Stimulated activated CD8-positive, alpha-beta memory T cell treated with anti-CD3 and anti-CD28 coated beads, Interleukin-15, amount 100 ng/mL, for 24 hours (primary cell): ENCODE measurements at regions not wholly inside any gene's neighbourhood (a gene's known extent, or its start where the extent isn't known, plus 50 kb on each side); places are given as distances from the start of the nearest gene placed in this dataset.

Source experiments
- DNase-seq: peaks from one replicate; pipeline ENCODE4 v3.0.0-alpha.2; 2020; ENCODE audit warnings: low read depth

GRCh38 chr9:108675708-108676107, 180.1 kb downstream of the ACTL7B start:
- no peak for DNase-seq

GRCh38 chr9:108674766-108675530, 180.8 kb downstream of the ACTL7B start:
- no peak for DNase-seq

DNA sequence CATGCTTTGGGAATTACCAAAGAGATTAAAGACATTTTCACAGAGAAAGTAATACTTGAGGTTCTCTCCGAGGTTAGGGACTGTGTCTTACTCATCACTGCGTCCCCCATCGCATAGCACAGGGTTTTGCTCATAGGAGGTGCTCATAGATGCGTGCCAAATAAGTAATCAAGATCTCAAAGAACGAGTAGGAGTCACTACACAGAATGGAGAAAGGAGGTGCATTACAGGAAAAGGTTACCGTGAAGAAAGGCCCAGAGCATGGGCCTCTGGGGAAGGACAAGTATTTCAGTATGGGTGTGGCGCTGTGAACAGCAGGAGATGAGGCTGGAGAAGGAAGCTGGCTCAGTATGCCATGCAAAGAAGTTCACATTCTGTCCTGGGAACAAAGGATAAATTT, 182.4 kb downstream of the ACTL7B start:
- no peak for DNase-seq

DNA sequence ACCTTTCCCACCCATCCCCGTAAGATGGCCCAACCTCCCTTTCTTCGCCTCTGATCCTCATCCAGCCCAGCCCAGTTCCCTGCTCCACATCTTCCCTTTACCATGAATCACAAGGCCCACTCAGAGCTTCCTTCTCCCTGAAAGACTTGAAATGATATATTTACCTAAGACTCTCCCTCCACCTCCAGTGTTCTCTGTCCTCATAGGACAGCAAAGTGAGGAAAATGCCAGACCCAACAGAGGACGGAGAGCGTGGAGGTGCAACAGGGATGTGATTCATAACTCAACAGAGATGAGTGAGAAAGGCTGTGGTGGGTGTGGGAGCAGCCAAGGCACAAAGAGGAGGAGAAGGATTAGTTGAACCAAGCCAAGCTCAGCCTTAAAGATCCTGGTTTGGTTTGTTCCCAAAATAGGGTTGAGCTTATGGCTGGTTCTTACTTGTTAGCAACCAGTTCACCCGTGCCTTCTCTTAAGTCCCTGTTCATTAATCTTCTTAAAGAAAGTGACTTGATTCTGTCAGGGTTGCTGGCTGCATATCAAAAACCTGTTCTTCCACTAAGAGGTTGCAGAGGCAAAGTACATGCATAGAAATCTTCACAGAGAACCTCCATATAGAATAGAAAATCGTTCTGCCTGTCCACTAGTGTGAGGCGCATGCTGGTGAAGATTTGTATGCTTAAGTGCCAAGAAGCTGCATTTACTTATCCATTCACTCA, 183.2 kb downstream of the ACTL7B start:
- DNase-seq: no peak

DNA sequence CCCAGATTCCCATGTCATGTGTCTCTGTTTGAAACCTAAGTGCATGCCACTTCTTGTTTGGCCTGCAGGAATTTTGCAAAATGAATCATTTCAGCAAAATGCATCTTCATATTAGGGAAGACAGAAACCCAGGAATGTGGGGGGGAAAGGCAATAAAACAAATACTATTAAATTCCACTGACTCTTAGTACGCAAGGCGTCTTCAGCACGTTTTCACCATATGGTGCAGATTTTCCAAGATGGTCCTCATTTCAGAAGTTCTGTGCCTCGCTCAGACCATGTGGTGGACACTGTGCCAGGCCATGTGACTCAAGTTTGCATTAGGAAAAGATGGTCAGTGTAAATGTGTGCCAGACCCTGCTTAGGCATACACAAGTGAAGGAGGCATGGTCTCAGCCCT, 184.0 kb downstream of the ACTL7B start:
- DNase-seq: no peak

DNA sequence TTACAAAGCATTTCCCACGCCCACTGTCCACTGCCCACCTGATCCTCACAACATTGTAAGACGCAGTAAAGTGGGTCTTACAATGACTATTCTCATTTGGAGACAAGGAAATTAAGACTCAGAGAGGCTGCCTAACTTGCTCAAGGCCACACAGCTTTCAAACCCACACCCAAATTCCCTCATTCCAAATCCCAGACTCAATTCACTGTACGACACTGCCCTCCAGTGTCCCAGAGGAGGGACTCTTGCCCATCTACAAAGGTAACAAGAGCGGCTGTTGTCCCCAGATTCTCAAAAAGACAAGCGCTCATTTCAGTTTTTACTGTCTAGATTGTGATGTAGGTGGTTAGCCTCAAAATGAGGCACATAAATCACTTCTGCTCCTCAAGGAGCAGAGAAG, 184.6 kb downstream of the ACTL7B start:
- DNase-seq: no peak

- DNase-seq: no peak
These were observed 186.8 kb downstream of the ACTL7B start for GRCh38 chr9:108668938-108669335.

DNA sequence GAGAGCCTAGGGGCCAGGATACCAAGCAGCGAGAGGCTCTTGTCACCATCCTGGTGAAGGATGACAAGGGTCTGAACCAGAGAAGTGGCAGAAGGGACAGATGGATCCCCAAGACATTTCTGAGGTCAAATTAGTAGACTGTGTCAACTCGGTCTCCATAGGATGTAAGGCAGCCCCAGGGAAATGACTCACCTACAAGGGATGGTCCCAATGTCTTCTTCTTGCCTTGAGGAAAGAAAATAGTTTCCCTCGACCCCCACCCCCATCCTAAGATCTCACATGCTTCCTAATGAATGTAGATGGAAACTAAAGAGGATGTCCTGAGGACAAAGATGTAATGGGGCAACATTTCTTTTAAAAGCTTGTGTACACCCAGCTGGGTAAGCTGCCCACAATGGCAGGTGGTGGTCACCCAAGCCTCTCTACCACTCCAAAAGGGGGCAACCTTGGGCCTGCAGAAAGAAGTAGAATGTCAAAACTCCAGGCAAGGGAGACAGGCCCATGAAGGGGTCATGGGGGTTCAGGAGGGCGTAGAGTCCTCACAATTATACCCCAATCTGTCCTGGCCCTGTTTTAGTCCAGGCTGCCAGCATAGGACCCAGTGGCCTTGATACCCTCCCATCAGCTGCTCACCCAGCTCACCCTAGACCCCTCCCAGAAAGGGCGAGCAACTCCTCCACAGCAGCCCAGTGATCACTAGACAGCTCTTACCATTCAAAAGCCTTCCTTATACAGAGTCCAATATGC, 187.4 kb downstream of the ACTL7B start:
- no peak for DNase-seq

GRCh38 chr9:108666240-108666784, 189.5 kb downstream of the ACTL7B start:
- DNase-seq: no peak

GRCh38 chr9:108665521-108666239, 190.1 kb downstream of the ACTL7B start:
- DNase-seq: no peak

- DNase-seq: no peak
These were observed 191.2 kb downstream of the ACTL7B start for GRCh38 chr9:108664309-108665255.

DNA sequence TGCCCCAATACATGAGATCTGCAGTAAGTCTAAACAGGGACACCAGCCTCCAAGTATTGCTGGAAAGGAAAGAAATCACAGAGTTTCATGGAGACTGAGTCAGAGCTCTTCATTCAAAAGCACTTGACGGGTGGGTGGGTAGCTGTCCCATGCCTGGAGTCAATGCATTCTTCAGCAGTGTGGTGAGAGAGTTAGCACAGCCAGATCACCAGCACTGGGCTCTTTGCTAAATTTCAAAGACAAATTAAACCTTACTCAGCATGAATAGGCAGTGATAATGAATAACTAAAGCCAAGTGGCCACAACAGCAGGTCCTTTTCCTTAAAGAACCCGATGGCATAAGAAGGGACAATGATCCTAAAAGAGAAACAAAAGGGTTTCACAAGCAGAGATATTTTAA, 192.4 kb downstream of the ACTL7B start:
- no peak for DNase-seq

DNA sequence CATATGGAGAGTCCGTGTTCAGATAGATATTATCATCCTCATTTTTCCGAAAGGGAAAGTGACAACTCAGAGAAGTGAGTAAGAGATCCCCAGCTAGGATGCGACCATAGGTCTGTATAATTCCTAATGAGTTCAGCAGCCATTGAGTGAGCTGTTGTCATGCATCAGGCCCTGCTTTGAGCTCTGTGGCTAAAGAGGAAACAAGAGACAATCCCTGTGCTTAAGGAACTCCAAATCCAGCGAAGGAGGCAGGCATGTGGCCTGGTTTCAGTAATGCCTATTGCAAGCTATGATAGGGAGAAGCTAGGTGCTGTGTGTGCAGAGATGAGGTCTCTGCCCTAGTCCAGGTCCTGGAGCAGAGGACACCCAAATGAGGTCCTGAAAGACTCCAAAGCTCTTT, 192.8 kb downstream of the ACTL7B start:
- DNase-seq: no peak

DNA sequence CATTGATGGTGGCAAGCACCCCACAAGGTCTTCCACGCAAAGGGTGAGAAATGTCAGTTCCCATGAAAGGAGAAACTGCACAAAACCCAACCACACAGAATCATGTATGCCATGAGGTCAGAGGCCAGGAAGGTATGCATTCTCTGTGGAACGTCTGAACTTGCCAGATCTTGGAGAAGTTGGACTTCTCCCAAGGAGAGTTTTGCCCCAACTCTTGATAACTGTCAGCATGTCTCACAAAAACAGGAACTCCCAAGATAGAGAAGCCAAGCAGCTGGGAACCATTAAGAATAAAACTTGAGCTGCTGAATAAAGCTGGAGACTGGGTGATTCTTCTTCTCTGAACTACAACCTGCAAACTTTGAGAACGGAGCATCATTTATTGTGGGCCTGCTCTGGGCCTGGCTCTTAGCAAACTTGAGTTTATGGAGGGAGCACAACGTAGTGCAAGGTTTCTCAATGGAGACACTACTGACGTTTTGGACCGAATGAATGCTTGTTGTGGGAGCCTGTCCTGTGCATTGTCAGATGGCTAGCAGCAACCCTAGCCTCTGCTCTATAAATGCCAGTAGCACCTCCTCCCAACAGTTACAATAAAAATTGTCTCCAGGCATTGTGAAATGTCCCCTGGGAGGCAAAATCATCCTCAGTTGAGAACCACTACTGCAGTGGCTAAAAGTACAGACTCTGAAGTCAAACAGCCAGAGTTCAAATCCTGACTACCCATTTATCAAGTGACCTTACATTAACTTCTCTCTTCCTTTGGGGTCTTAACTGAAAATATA, 193.5 kb downstream of the ACTL7B start:
- no peak for DNase-seq

DNA sequence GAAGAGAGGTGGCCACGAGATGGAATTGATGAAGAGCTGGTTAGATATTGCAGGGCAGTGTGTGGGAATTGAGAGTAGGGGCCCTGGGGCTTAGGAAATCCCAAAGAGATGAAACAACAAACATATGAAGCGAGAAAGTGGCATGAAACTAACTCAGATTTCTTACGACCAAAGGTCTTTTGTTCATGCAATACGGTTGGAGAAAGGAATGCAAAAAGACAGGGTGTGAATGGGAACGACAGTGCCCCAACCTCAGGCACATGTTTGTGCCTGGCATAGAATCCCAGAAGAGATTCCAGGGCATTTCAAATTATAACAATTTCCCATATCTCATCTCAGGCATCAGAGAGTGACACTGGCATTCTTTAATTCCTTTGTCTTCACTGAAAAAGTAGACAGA, 199.2 kb downstream of the ACTL7B start:
- DNase-seq: no peak

- no peak for DNase-seq
These were observed 200.0 kb downstream of the ACTL7B start for GRCh38 chr9:108655818-108656217.

DNA sequence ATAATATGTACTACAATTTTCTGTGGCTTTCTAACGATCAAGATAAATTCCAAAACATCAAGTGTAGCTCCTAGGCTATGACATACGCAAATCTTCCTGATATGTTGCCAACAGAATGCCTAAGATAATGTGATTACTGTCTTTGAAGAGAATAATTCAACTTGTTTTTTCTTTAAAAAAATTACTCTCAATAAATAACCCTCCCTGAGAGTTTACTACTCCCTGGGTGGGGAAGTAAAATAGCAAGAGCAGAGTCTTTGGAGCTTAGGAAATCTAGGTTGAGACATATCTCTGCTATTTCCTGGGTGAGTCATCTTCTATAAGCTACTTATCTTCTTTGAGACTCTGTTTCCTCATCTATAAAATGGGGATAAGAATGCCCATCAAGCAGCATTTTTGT, 201.2 kb downstream of the ACTL7B start:
- no peak for DNase-seq

DNA sequence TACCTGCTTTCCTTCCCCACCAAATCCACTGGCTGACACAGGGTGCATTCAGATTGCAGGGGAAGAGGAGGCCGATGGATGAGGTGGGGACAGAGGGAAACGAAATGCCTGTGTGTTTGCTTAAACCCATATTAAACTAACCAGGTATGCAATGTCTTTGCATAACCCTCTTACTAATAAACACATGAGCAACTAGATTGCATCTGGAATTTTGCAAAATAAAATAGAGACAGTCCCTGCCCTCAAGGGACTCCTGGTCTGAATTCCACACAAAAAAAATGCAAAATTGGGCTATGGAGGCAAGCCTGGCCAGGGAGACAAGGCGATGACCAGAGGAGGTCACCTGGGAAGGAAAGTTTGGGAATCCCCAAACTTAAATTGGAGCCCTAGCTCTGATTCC, 202.9 kb downstream of the ACTL7B start:
- DNase-seq: no peak

- no peak for DNase-seq
These were observed 205.0 kb downstream of the ACTL7B start for GRCh38 chr9:108650826-108651225.

DNA sequence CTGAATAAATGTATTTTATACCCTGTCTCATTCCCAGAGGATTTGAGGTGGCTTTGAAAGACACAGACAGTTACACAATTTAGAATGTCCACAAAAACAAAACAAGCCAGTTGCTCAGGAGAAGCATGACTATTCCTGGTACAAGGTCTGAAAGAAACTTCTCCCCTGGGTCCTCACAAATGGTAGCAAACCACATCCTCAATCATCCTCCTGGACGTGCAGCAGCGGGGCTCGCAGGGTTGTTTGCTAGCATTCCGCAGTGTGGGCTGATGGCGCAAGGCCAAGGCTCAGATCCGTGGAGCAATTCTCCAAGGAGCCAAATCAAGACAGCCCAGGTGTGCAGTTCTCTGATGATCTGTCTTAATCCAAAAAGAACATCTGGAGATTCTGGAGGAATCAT, 210.3 kb downstream of the ACTL7B start:
- DNase-seq: no peak
